ENCODE measurements at regions not wholly inside any gene's neighbourhood (a gene's known extent, or its start where the extent isn't known, plus 50 kb on each side); places are given as distances from the start of the nearest gene placed in this dataset.

DNA sequence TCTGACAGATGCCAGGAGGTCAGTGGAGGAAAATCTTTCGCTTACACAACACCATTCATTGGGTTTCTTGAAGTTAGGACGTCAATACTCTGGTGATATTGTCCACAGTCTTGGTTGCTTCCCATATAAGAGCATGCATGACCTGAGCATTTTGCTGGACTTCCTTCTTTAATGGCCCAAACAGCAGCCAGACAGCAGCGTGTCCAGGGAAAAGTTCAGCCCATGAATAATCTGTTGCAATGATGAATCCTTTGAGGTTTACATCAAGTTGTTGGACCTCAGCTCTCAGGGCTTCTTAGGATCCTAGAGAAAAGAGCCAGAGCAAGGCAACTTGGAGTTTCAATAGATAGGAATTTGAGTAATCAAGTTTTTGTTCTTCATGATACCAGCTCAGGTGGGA is 155.6 kb upstream of the MGAT5 start:
- no peak for DNase-seq

DNA sequence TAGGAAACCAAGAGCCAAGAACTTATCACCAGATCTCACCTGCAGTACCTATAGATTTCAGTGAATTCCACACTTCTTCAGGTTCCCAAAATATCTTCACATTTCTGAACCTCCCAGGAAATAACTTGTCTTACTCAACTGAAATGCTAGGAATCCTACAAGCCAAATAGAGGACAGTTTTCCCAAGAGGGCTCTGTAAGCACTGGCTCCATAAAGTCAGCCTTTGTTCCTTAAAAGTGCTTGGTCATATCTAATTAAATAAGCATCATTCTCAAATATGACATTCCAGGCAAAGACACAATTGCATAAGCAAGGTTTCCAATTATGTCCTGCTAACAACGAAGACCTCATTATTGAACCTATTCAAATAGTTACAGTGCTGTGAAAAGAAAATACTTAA is 154.6 kb upstream of the MGAT5 start:
- no peak for DNase-seq

DNA sequence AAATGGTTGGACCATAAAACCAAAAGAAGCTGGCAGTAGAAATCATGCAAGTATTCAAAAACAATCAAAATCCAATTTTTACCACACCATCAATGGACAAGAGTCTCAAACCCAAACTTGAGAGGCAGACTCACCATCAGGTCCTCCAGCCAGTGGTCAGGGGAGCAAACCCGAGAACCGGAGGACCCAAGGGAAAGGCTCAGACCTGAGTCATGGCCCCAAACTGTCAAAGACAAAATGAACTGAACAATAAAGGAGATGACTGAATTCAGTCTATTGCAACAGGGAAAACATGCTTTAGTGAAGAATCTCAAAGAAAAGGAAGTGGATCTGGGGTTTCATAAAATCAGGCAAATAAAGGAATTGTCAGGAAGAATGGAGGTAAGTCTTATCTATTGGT is 150.7 kb upstream of the MGAT5 start:
- DNase-seq: no peak

DNA sequence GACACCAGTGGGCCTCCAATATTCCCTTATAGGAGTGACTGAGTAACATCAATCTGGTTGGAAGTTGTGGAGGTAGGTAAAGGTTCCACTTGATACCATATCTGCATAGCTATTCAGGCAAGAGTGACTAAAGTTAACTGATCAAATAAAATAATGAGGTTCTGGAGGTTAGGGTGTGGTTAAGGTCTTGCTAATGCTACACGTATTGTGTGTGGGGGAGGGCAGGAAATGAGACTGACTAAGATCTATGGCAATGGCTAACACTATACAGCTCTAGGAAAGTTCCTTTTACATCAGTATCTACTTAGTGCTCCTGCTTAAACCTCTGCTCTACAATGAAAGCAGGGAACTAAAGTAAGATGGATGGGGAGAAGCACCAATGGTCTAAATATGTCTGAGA is 149.1 kb upstream of the MGAT5 start:
- DNase-seq: peak; percentile 49

DNA sequence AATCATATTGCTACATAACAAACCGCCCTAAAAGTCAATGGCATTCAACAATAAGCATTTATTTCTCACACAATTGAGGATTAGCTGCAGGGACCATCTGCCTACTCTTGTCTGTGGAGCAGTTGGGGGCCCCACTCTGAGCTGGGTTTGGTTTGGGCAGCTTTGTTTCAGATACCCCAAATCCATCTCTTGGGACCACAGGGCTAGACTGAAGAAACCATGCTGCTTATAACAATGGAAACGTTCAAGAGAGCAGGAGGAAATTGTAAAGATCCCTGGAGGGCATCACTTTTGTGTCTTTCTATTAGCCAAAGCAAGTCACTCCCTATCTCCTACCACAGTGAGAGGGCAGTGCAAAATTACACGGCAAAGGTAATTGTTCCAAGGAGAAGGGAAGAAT is 146.5 kb upstream of the MGAT5 start:
- DNase-seq: no peak

DNA sequence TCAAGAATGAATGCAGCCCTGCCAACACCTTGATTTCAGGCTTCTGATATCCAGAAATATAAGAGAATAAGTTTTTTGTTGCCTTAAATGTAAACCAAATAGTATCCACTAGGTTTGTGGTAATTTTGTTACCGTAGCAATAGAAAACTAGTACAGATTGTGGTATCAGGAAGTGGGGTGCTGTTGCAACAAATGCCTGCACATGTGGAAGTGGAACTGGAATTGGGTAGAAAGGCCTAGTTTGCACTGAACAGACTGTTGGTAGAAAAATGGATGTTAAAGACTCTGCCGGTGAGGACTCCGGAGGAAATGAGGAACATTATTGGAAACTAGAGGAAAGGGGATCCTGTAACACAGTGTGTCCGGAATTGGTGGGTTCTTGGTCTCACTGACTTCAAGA is 145.8 kb upstream of the MGAT5 start:
- DNase-seq: no peak

DNA sequence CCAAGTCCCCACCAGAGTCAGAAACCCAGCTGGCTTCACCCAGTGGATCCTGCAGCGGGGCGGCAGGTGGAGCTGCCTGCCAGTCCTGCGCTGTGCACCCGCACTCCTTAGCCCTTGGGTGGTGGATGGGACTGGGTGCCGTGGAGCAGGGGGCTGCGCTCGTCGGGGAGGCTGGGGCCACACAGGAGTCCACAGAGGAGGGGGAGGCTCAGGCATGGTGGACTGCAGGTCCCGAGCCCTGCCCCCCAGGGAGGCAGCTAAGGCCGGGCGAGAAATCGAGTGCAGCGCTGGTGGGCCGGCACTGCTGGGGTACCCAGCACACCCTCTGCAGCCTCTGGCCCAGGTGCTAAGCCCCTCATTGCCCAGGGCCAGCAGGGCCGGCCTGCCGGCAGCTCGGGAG is 144.6 kb upstream of the MGAT5 start:
- DNase-seq: no peak

DNA sequence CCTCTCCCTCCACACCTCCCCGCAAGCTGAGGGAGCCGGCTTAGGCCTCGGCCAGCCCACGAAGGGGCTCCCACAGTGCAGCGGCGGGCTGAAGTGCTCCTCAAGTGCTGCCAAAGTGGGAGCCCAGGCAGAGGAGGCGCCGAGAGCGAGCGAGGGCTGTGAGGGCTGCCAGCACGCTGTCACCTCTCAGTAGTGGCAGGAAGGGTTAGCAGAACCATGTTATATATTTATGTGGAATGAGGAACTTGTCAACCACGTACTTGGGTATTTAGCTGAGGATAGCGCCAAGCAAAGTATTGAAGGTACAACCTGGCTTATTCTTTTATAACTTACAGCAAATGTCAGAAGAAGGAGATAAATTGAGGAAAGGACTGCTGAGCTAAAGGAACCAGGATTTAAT is 144.1 kb upstream of the MGAT5 start:
- DNase-seq: no peak

DNA sequence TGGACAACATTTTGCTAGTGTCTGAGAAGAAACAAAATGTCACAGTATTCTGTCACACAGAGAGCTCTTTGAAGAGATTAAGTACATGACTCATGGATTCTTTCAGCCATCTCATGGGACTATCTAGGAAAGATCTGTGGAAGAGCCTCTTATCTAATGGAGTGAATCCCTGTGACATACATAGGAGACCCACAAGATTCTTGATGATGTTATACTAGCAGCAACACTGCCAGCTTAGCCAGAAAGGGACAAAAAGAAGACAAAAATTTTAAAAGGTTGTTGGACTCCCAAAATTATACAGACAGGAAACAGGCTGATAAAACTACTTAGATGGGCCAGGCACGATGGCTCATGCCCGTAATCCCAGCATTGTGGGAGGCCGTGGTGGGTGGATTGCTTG is 143.3 kb upstream of the MGAT5 start:
- no peak for DNase-seq

DNA sequence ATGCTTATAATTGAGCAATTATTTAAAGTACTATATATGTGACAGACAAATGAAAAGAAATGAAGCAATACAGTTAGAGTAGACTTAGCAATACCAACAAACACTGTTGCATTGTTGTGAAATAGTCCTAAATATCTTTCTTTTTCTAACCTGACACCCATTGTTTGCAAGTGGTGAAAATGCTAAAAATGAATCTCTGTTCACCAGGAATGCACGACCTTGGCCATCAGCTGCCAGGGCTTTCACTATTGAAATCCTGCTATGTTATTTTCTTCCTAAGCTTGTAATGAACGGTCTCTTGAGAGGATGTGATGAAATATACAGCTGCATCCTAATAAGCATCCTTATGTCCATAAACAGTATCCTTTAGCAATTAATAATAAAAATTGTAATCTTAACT is 136.2 kb upstream of the MGAT5 start:
- no peak for DNase-seq

DNA sequence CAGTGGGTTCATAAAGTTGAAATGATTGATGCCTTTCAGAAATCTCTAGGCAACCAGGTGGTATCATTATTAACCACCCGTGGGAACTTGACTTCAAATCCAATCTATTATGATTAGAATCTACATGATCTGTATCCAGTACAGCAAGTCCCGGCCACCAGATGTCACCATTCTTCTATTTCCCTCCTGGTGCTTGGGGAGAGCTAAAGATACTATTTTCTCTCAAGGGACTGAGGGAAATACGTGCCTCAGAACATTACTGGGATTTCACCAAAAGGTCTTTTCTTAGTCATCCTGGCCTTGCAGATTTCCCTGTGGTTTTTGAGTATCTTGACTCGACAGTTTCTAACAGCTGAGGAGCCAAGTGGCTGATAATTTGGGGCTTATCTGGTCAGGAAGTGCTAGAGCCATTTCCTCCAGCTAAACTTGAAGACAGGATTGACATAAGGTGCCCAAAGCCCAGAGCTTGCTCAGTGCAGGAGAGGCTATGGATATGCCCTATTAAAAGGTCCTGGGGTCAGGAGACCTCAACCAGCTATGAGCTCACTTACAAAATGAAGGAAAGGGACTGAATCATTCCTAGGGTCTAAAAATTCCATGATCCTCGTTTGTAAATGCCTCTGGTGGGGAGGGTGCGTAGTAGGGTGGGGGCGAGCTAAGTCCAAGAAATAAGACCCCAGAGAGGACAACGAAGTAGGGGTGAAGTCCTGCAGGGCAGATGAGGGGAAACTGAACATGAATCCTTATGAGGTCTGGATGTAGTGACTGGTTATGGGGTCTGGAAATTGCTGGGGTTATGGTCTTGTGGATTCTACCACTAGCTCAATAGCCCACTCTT is 135.4 kb upstream of the MGAT5 start:
- peak; percentile 89 for DNase-seq

DNA sequence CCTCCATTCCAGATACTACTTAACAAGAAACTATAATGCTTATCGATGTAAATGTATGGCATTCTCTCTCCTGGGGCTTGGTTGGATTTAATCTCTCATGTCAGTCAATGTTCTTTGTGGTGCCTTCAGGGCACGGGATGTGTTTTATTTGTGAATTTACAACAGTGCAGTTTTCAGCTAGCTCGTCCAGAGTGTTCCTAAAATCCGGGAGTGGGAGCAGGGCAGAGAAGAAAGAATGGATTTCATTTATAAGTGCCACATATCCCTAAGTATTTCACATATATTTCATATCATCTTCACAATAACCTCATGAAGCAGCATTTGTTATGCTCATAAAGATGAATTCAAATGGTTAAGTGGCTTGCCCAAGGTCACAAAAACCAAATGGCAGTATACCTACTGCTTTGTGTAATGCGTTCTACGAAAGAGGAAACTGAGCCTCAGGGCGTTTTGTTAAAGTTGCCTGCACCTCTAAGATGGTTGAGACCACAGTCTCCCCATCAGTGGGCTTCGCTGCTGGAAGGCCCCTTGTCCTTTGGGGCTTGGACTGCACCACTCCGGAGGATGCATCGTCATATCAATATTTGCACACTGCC is 134.7 kb upstream of the MGAT5 start:
- no peak for DNase-seq

DNA sequence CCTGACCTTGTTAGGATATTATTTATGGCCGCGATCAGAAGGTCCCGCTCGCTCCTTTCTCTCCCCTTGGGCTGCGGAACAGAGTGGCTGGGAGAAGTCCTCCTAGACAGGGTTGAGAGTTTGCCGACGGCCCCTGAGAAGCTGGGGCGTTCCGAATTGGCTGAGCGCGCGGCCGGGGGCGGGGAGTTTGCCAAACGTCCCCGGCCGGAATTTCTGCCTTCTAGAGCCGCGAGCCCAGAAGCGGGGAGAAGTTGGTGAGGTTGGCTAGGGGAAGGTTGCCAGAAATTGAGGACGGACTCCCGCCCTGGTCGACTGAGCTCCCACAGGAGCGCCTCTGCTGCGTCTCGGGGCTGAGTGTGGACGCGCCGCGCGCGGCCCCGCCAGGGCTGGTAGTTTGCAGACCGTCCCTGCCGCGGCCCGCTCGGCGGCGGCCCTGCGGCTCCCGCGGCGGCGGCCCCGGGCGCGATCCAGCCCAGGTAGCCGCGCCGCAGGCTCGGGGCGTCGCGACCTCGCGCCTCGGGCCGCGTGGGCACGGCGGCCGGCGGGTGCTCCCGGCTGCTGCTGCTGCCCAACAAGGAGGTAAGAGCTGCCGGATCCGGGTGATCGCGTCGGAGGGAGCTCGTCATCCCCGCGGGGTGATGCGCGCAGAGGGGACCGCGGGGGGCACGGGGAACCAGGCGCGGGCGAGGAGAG is 134.0 kb upstream of the MGAT5 start:
- peak; percentile 88 for DNase-seq

DNA sequence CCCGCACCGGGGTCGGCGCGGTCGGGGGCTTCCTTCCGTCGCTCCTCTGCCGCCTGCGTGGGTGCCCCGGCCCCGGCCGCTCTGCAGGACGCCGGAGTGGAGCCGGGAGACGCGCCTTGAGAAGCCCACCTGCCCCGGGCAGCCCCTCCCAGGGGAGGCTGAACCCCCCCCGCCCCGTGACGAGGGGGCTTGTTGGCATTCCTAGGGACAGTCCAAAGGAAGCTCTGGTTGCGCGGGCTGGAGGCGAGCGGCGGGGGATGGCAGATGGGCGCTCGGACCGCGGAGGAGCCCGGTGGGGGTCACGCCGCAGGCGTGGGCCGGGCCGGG is 133.5 kb upstream of the MGAT5 start:
- DNase-seq: no peak

DNA sequence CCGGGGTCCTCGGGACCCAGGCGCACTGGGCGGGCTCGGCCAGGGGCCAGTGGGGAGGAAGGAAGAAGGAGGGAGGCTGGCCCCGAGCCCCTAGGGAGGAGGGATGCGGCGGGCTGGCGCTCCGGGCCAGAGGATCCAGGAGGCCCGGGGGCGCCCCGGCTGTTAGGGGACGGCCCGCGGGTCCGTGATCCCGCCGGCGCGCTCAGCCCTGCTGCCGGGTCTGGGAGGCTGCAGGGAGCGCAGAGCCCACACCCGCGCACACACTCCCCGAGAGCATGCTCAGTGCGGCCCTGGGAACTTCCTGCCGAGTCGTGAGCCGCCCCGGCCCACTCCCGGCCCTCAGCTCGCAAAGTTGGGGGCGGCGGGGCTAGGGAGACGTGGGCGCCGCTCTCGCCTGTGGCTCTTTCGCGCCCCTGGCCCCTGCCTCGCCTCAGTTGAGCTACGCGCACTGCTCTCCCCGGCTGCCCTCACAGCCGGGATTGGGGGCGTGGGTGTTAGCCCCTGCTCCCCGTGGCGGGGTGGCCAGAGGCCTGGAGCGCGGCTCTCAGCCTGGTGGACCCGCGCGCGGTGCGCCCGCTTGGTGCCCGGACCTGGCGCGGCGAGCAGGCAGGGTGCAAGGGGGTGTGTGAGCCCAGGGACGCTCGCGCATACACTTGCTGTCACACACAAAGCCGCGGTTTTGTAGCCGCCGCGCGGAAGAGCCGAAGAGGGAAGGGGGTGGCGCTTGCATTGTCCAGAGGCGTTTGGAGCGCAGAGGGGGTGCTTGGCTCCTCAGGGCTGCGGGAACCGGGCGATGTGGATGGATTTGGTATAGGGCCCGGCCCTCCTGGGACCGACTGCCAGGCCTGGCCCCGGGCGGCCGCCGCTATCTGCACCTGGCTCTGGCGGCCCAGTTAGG is 132.9 kb upstream of the MGAT5 start:
- peak; percentile 76 for DNase-seq

DNA sequence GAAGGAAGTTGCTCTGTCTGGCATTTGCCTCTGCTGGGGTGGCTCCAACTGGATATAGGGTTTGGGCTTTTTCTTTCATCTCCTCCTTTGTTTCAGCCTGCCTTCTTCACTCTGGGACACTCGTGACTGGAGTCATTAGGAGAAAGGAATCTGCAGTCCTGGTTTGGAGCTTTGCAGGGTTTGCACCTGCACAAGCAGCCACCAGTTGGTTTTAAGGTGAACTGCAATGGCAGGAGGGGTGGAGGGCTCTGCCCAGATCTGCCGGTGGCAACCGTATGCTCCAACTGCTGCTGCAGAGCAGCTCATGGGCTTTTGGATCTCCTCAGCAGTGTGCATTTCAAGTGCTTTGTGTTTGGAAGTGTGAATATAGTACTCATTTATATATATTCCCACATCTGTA is 131.3 kb upstream of the MGAT5 start:
- peak; percentile 40 for DNase-seq

DNA sequence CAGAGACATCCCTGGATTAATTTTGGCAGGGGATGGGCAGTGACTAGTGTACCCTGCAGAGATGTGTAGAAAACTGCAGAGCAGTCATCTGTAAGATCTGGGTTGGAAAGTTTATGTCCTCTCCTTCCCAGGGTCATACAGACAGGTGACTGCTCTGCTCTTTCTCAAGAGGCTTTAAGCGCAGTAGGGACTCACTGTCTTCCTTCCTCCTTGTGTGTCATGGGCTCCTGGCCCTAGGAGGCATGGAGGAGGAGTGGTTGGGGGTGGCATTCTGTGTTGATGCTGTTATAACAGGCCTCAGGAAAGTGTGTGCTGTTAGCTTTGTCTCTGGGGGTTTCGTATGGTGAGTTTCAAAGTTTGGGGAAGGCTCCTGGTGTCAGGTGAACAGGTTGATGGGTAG is 130.5 kb upstream of the MGAT5 start:
- DNase-seq: no peak

DNA sequence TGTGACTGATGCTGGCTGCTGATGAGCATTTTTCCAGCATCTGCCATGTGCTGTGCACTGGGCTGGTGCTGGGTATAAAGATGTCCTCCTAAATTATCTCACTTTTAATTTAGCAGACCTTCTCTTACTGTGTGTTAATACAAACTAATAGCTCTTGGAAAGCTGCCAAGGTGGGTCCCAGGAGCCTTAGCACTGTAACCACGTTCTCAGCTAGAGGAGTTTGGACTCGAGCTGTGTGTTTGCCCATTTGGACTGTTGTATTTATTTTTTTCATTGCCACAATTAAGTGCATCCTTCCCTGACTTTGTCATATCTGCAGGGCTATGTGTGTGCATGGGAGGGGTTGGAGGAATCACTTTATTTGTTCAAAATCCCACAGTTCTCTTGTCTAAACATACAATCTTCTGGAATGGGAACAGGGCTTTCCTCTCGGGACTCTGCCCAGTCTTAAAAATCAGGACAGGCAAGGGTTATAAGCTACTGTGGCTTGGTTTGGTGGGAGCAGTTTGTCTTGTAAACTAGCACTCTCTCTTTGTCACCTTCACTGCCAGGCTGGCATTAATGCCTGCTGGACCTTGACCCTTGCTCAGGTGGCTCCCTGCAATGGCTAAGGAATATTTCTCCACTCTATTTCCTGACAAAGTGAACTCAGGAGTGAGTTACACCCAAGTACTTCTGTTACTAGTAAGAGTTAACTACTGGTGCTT is 129.7 kb upstream of the MGAT5 start:
- DNase-seq: no peak

DNA sequence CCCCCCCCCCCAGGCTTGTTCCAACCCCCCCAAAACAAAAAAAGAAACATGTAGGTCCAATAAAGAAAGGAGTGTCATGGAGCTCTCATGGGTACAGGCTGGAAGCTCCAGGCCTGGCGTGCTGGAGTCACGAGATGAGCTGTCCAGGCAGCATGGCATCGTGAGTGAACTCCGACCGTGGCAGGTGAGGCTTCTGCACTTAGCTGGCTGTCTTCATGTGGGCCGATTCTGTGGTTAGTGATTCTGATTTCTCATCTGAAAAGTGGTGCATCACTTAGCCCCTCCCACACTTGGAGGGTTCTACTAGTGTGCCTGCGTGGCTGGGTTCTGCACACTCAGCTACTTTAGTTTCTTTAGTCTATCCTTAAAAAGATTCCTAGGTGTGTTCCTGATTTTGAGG is 126.4 kb upstream of the MGAT5 start:
- peak; percentile 75 for DNase-seq

DNA sequence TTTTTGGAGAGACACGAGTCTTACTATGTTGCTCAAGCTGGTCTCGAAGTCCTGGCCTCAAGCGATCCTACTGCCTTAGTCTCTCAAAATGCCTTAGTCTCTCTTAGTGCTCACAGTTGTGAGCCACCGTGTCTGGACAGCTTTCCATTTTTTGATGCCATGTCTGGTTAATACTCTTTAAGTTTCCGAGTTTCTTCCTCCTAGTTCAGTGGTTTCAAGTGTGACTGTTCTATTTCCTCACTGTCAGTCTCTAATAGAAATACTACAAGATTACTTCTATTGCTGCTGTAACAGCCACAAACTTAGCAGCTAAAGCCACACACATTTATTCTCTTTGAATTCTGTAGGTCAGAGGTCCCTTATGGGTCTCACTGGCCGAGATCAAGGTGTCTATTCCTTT is 125.1 kb upstream of the MGAT5 start:
- DNase-seq: no peak

DNA sequence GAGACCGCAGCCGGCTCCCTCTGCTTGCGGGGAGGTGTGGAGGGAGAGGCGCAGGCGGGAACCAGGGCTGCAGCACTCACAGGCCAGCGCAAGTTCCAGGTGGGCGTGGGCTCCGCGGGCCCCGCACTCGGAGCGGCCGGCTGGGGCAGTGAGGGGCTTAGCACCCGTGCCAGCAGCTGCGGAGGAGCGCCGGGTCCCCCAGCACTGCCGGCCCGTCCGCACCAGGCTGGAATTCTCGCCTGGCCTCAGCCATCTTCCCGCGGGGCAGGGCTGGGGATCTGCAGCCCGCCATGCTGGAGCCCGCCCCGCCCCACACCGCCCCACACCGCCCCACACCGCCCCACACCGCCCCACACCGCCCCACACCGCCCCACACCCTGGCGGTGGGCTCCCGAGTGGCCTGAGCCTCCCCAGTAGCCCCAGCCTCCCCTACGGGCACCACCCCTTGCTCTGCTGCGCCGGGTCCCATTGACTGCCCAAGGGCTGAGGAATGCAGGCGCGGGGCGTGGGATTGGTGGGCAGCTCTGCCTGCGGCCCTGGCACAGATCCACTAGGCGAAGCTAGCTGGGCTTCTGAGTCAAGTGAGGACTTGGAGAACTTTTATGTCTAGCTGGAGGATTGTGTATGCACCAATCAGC is 123.9 kb upstream of the MGAT5 start:
- DNase-seq: no peak

Measured in CD4-positive, alpha-beta T cell treated with Interleukin-6 for 4 hours (primary cell).